Left colon (tissue), 2 donors: ENCODE measurements at regions not wholly inside any gene's neighbourhood (a gene's known extent, or its start where the extent isn't known, plus 50 kb on each side); places are given as distances from the start of the nearest gene placed in this dataset.
A peak's percentile ranks its signal among the peaks of the same experiment; 100 is the strongest.

Source experiments
- ATAC-seq: fragments of 200-7000 bp; cut with Tn5 transposase; one replicate; pipeline ENCODE4 v1.9.1; 2020; ENCODE audit warnings: mild to moderate bottlenecking, moderate library complexity
- DNase-seq, 2 donors: peaks; one replicate each; pipeline ENCODE4 v3.0.0-alpha.2; 2020
- intact Hi-C, 2 donors: fragments of 100-400 bp; cut with DNase I in 1 of 2; cut with micrococcal nuclease in 1 of 2; formaldehyde crosslinking; loops; one replicate each; pipeline versions ENCODE4 v1.11.2 to v1.14.0; 2022; cut with DNase I, micrococcal nuclease
- donor health status: DM: no; HTN: no; CAD: no.
- donor health status: DM: yes; HTN: yes; CAD: no.

GRCh38 chr3:165283328-165283727, 87.1 kb upstream of the SLITRK3 start:
- DNase-seq (no peak), ATAC-seq (no peak)
- intact Hi-C loops = no loop called here

- intact Hi-C loops = no loop called here
- ATAC-seq = no peak
- DNase-seq = no peak
Measured at GRCh38 chr3:165279471-165279870, 83.3 kb upstream of the SLITRK3 start.

DNA sequence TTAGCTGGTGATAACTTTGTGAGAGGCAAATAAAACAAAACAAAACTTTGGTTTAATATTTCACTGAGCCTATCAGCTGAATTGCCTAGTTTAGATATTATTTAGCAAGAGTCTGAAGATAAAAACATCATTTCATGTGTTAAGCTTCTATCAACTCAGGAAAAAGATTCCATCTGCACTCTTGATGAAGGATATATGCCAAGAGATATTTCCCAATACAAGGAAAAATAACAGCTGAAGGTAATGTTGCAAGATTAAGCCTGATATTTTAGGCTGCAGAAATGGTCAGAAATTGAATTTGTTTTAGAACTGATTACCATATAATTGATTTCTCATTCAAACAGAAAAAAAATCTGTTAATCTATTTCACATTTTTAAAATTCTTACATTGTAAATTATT, 77.2 kb upstream of the SLITRK3 start:
- no peak for DNase-seq
- no peak for ATAC-seq
- intact Hi-C loops = no loop called here

DNA sequence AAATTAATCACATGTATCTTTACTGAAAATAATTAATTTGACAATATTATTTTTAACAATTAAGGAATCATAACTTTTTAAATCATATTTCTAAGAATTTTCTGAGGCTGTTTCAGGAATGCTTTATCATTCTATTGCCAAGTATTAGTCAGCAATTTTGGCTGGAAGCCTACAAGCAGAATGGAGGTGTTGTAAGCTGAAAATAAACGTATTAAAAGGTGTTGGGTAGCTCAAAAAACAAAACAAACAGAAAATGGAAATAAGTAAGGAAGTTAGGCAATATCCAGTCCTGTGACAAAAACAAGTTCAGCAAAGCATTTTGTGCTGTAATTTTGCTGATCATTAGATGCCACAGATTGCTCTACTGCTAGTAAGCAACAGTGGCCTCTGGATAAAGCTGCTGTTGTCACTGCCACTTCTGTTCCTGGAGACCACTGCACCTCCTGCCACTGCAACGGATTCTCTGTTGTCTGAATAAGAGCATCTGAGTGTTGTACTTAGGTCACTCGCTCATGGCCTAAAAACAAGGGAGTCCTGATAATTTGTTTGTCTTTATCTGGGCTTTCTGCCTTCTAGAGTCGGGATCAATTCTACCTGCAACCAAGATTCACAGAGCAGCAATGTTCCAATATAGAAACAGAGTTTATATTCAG, 63.5 kb upstream of the SLITRK3 start:
- intact Hi-C loops = no loop called here
- DNase-seq = no peak
- ATAC-seq = no peak

- ATAC-seq (no peak), DNase-seq (no peak)
- intact Hi-C loops = no loop called here
Measured at GRCh38 chr3:165256554-165257065, 60.4 kb upstream of the SLITRK3 start.

GRCh38 chr3:165254812-165255211, 58.6 kb upstream of the SLITRK3 start:
- intact Hi-C loops = no loop called here
- DNase-seq (no peak), ATAC-seq (peak; percentile 26)
